ENCODE measurements at regions not wholly inside any gene's neighbourhood (a gene's known extent, or its start where the extent isn't known, plus 50 kb on each side); places are given as distances from the start of the nearest gene placed in this dataset.

GRCh38 chr1:55396381-55396891 is 181.3 kb upstream of the USP24 start:
- TF ChIP-seq CTCF (IDR thresholded peaks at IDR 0.05) (no peak), POLR2A (IDR thresholded peaks at IDR 0.05) (no peak)

All from lower leg skin (tissue), 3 donors.